Ishikawa (cell line): ENCODE measurements at regions not wholly inside any gene's neighbourhood (a gene's known extent, or its start where the extent isn't known, plus 50 kb on each side); places are given as distances from the start of the nearest gene placed in this dataset.

Source experiments
- YY1 ChIP-seq: IDR thresholded peaks from 2 replicates; pipeline ENCODE4 v1.6.1; 2012; ENCODE audit warnings: low read depth
- TF ChIP-seq, protein P1 (sequence below): IDR thresholded peaks from 2 replicates; pipeline ENCODE4 v1.6.1; 2012; ENCODE audit warnings: low read depth, mild to moderate bottlenecking

DNA sequence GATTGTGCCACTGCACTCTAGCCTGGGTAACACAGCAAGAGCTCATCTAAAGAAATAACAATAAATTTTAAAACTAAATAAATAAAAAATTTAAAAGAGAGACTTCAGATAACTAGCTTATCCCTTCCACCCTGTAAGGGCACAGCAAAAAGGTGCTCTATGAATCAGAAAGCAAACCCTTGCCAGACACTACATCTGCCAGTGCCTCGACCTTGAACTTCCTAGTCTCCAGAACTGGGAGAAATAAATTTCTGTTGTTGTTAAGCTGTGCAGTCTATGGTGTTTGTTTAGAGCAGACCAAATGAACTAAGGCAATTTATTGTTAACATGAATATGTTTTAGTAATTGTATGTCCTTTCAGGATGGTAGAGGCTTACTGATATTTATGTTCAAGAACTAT, 174.9 kb upstream of the TRIM24 start:
- TF ChIP-seq YY1: no peak
- TF ChIP-seq, protein P1, sequence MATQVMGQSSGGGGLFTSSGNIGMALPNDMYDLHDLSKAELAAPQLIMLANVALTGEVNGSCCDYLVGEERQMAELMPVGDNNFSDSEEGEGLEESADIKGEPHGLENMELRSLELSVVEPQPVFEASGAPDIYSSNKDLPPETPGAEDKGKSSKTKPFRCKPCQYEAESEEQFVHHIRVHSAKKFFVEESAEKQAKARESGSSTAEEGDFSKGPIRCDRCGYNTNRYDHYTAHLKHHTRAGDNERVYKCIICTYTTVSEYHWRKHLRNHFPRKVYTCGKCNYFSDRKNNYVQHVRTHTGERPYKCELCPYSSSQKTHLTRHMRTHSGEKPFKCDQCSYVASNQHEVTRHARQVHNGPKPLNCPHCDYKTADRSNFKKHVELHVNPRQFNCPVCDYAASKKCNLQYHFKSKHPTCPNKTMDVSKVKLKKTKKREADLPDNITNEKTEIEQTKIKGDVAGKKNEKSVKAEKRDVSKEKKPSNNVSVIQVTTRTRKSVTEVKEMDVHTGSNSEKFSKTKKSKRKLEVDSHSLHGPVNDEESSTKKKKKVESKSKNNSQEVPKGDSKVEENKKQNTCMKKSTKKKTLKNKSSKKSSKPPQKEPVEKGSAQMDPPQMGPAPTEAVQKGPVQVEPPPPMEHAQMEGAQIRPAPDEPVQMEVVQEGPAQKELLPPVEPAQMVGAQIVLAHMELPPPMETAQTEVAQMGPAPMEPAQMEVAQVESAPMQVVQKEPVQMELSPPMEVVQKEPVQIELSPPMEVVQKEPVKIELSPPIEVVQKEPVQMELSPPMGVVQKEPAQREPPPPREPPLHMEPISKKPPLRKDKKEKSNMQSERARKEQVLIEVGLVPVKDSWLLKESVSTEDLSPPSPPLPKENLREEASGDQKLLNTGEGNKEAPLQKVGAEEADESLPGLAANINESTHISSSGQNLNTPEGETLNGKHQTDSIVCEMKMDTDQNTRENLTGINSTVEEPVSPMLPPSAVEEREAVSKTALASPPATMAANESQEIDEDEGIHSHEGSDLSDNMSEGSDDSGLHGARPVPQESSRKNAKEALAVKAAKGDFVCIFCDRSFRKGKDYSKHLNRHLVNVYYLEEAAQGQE: no peak
